Endodermal cell (in vitro differentiated cells): ENCODE measurements at regions not wholly inside any gene's neighbourhood (a gene's known extent, or its start where the extent isn't known, plus 50 kb on each side); places are given as distances from the start of the nearest gene placed in this dataset.

ENCODE experiments used
- DNase-seq: peaks from one replicate; pipeline ENCODE4 v3.0.0-alpha.2; 2017
- H3K27ac ChIP-seq: 2 replicates; pipeline ENCODE4 v1.5.1; 2013; ENCODE audit warnings: mild to moderate bottlenecking, low read depth, low read length, moderate library complexity
- H3K27me3 ChIP-seq: 2 replicates; pipeline ENCODE4 v1.6.1; 2013; ENCODE audit warnings: mild to moderate bottlenecking, low read length, moderate library complexity; ENCODE audit not compliant: insufficient read depth, control insufficient read depth, poor library complexity, severe bottlenecking
- H3K36me3 ChIP-seq: 2 replicates; pipeline ENCODE4 v1.7.0; 2013; ENCODE audit warnings: mild to moderate bottlenecking, low read length, moderate library complexity; ENCODE audit not compliant: control insufficient read depth, insufficient read depth
- H3K4me1 ChIP-seq: one replicate; pipeline ENCODE4 v1.7.0; 2013; ENCODE audit warnings: low read length; ENCODE audit not compliant: control insufficient read depth, insufficient read depth
- H3K4me3 ChIP-seq: 2 replicates; pipeline ENCODE4 v1.5.1; 2013; ENCODE audit warnings: mild to moderate bottlenecking, low read length, moderate library complexity
- H3K9ac ChIP-seq: 2 replicates; pipeline ENCODE4 v1.6.1; 2013; ENCODE audit warnings: mild to moderate bottlenecking, low read length, moderate library complexity; ENCODE audit not compliant: poor library complexity, severe bottlenecking; ENCODE audit errors: extremely low read depth
- H3K9me3 ChIP-seq: 2 replicates; pipeline ENCODE4 v1.6.1; 2013; ENCODE audit warnings: mild to moderate bottlenecking, low read length, moderate library complexity; ENCODE audit not compliant: control insufficient read depth
- H3K27ac Mint-ChIP-seq: 2 replicates; pipeline ENCODE4 v1.8.0; 2020; ENCODE audit warnings: mixed read lengths
- H3K27me3 Mint-ChIP-seq: 2 replicates; pipeline ENCODE4 v1.8.0; 2021; ENCODE audit warnings: mild to moderate bottlenecking, mixed read lengths; ENCODE audit not compliant: insufficient read depth
- H3K36me3 Mint-ChIP-seq: 2 replicates; pipeline ENCODE4 v1.8.0; 2020; ENCODE audit warnings: low read depth, mixed read lengths
- H3K4me1 Mint-ChIP-seq: 2 replicates; pipeline ENCODE4 v1.8.0; 2020; ENCODE audit warnings: mixed read lengths
- H3K4me3 Mint-ChIP-seq: 2 replicates; pipeline ENCODE4 v1.8.0; 2020; ENCODE audit warnings: mild to moderate bottlenecking, moderate library complexity, mixed read lengths
- H3K9me3 Mint-ChIP-seq: 2 replicates; pipeline ENCODE4 v1.8.0; 2020; ENCODE audit warnings: mild to moderate bottlenecking, mixed read lengths
- CTCF ChIP-seq: fragments of 200-600 bp; sonication (generic); conservative IDR thresholded peaks from 2 replicates; pipeline ENCODE4 v1.5.0; 2021; ENCODE audit warnings: antibody characterized with exemption, mild to moderate bottlenecking
- WGBS, 2 experiments: methylation state at CpG; one replicate each; pipeline versions ENCODE4 v1.1.5 to v1.1.7; 2013; ENCODE audit warnings: missing lambda C conversion rate in 2 of 2, mixed read lengths in 1 of 2; ENCODE audit not compliant: insufficient coverage in 1 of 2, insufficient read length in 1 of 2; 5-methylcytosine and 5-hydroxymethylcytosine counted together

GRCh38 chr17:34859652-34860051, 101.6 kb downstream of the CCT6B start:
- H3K4me1 Mint-ChIP-seq = no peaks in the 10 kb centered on the region

GRCh38 chr17:34858591-34859565, 102.4 kb downstream of the CCT6B start:
- no peaks in the 10 kb centered on the region for H3K36me3 Mint-ChIP-seq
- no peaks in the 10 kb centered on the region for H3K36me3 ChIP-seq
- 85 to 91% methylated on average over 9 to 10 of the region's 10 CpGs for WGBS, 2 experiments
- peaks cover 9% of the 10 kb centered on the region for H3K27me3 Mint-ChIP-seq
- no peaks in the 10 kb centered on the region for H3K4me1 ChIP-seq
- H3K9me3 Mint-ChIP-seq = peaks cover 7% of the 10 kb centered on the region
- H3K27me3 ChIP-seq = no peaks in the 10 kb centered on the region
- no peak for DNase-seq
- H3K4me3 ChIP-seq = no peak overlapping the region
- no peak overlapping the region for H3K27ac Mint-ChIP-seq
- no peaks in the 10 kb centered on the region for H3K4me1 Mint-ChIP-seq
- no peaks in the 10 kb centered on the region for H3K9me3 ChIP-seq
- no peak overlapping the region for H3K9ac ChIP-seq
- no peak overlapping the region for H3K4me3 Mint-ChIP-seq
- TF ChIP-seq CTCF = no peak
- H3K27ac ChIP-seq = no peak overlapping the region

More at GRCh38 chr17:34859652-34860051, 101.6 kb downstream of the CCT6B start:
- WGBS, 2 experiments = 92 to 100% methylated on average over 1 to 5 of the region's 5 CpGs
- Mint-ChIP-seq H3K4me3 (no peak overlapping the region), H3K36me3 (no peaks in the 10 kb centered on the region), H3K9me3 (peaks cover 7% of the 10 kb centered on the region), H3K27me3 (peaks cover 6% of the 10 kb centered on the region), H3K27ac (no peak overlapping the region)
- H3K27me3 ChIP-seq = no peaks in the 10 kb centered on the region
- no peak overlapping the region for H3K27ac ChIP-seq
- H3K4me3 ChIP-seq = no peak overlapping the region
- no peaks in the 10 kb centered on the region for H3K36me3 ChIP-seq
- H3K4me1 ChIP-seq = no peaks in the 10 kb centered on the region
- no peak overlapping the region for H3K9ac ChIP-seq
- no peaks in the 10 kb centered on the region for H3K9me3 ChIP-seq
- TF ChIP-seq CTCF = no peak
- DNase-seq = no peak

DNA sequence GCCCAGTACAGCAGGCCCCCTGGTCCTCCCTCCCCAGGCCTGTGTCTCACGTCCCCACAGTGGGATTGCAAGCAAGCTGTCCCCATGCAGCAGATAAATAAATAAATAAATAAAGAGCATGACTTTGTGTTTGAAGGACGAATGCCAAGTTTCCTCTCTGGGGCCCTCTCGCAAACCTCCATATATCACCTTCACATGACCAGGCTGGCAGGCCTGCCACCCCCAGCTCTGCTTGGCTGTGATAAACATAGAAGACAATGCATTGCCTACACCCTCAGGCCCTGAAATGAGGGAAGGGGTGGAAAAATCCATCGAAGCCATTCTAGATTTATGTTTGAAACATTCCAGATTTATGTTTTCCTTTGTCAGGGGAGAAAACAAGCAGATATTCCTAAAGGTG, 107.3 kb downstream of the CCT6B start:
- H3K27me3 Mint-ChIP-seq = peaks cover 6% of the 10 kb centered on the region
- 88 to 100% methylated on average over 2 to 4 of the region's 4 CpGs for WGBS, 2 experiments
- no peaks in the 10 kb centered on the region for H3K27me3 ChIP-seq
- H3K4me1 Mint-ChIP-seq = peaks cover 6% of the 10 kb centered on the region
- H3K36me3 ChIP-seq = no peaks in the 10 kb centered on the region
- H3K9me3 Mint-ChIP-seq = no peaks in the 10 kb centered on the region
- H3K27ac Mint-ChIP-seq = no peak overlapping the region
- H3K9ac ChIP-seq = no peak overlapping the region
- H3K4me1 ChIP-seq = no peaks in the 10 kb centered on the region
- TF ChIP-seq CTCF = no peak
- no peak overlapping the region for H3K27ac ChIP-seq
- no peak overlapping the region for H3K4me3 ChIP-seq
- H3K4me3 Mint-ChIP-seq = no peak overlapping the region
- H3K36me3 Mint-ChIP-seq = no peaks in the 10 kb centered on the region
- DNase-seq = no peak
- H3K9me3 ChIP-seq = no peaks in the 10 kb centered on the region
